Astrocyte of the spinal cord (primary cell): ENCODE measurements at regions not wholly inside any gene's neighbourhood (a gene's known extent, or its start where the extent isn't known, plus 50 kb on each side); places are given as distances from the start of the nearest gene placed in this dataset.

Experiments
- DNase-seq: peaks from one replicate; pipeline ENCODE4 v3.0.0; 2011; ENCODE audit warnings: low read depth, low spot score
- H3K4me3 ChIP-seq: 2 replicates; pipeline ENCODE4 v1.5.1; 2011; ENCODE audit warnings: low read depth, mild to moderate bottlenecking, low read length, moderate library complexity
- in situ Hi-C: cut with HindIII; loops from 2 replicates; pipeline ENCODE4 v1.10.0; 2017; ENCODE audit warnings: low sequenced_read_pairs
- TF ChIP-seq, protein P1 (sequence below): IDR thresholded peaks from 2 replicates; pipeline ENCODE4 v1.5.1; 2012; ENCODE audit warnings: low read depth, mild to moderate bottlenecking, low read length, inconsistent platforms

DNA sequence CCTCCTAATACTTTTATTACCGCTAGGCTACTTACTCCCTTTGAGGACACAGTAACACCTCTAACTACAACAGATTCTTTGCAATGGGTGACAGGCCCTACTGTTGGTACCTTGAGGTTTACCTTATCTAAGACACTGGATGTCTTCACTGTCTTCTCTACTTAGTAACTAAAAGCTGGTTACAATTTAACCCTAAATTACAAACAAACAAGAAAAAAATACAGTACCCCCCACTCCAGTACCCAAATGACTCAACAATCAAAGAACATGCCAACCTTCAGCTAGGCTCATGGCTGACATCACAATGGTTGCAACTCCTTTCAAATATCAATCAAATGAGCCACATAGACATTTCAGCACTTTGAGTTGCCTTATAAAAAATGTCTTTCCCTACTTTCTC is 198.0 kb downstream of the GUCY2F start:
- H3K4me3 ChIP-seq: no peak overlapping the region
- DNase-seq: no peak
- in situ Hi-C loops: no loop called here
- TF ChIP-seq, protein P1, sequence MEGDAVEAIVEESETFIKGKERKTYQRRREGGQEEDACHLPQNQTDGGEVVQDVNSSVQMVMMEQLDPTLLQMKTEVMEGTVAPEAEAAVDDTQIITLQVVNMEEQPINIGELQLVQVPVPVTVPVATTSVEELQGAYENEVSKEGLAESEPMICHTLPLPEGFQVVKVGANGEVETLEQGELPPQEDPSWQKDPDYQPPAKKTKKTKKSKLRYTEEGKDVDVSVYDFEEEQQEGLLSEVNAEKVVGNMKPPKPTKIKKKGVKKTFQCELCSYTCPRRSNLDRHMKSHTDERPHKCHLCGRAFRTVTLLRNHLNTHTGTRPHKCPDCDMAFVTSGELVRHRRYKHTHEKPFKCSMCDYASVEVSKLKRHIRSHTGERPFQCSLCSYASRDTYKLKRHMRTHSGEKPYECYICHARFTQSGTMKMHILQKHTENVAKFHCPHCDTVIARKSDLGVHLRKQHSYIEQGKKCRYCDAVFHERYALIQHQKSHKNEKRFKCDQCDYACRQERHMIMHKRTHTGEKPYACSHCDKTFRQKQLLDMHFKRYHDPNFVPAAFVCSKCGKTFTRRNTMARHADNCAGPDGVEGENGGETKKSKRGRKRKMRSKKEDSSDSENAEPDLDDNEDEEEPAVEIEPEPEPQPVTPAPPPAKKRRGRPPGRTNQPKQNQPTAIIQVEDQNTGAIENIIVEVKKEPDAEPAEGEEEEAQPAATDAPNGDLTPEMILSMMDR: no peak

DNA sequence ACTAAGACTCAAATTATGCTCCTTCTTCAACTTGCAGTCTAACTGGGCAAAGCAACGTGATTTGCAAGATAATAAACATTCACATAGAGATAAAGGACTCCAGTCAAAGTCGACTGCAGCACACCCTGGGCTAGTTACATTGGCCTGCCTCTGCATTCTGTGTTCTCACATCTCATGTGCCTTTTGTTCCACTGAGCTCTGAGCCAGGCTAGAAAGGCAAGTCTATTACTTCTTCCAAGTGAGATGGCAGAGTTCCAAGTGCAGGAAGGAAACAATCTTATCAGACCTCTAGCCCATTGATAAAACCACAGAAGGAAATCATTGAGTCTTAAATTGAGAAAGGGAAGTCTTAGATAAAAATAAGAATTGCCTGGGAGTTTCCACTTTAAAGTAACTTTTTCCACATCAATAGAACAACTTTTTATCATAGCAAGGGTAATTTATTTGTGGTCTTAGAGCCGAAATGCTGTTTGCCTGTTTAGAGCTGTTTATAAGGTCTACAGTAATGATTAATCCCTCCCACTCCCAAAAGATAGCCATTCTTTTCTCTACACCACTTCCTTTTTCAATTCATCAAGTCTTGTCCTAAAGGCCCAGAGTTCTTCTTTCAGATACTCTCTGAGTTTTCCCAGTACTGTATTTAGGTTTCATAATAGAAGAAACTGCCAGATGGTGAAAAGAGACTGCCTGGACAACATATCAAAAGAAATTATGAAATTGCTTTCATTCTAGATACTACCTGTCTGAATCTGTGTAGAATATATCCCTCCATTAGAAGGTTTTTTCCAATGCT is 200.2 kb downstream of the GUCY2F start:
- H3K4me3 ChIP-seq: no peak overlapping the region
- DNase-seq: peak; percentile 43
- in situ Hi-C loops: no loop called here
- TF ChIP-seq, protein P1: no peak

DNA sequence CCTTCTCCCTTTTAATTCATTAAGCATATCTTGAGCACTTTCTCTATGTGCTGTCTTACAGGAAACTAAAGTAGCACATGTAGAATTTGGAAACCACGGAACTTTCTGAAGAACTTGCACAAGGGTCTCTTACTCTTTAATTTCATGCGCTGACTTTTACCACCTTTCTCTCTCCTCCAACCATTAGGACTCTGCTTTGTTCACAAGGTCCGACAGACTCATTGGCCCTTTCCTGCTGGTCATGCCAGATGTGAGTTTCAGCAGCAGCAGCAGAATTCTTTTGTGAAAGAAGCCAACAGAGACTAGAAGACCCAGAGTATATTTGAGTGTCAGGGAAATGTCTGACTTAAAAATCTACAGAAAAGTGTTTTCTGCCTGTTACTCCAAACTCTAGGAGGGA is 207.1 kb downstream of the GUCY2F start:
- H3K4me3 ChIP-seq: no peak overlapping the region
- TF ChIP-seq, protein P1: no peak
- in situ Hi-C loops: no loop called here
- DNase-seq: no peak

DNA sequence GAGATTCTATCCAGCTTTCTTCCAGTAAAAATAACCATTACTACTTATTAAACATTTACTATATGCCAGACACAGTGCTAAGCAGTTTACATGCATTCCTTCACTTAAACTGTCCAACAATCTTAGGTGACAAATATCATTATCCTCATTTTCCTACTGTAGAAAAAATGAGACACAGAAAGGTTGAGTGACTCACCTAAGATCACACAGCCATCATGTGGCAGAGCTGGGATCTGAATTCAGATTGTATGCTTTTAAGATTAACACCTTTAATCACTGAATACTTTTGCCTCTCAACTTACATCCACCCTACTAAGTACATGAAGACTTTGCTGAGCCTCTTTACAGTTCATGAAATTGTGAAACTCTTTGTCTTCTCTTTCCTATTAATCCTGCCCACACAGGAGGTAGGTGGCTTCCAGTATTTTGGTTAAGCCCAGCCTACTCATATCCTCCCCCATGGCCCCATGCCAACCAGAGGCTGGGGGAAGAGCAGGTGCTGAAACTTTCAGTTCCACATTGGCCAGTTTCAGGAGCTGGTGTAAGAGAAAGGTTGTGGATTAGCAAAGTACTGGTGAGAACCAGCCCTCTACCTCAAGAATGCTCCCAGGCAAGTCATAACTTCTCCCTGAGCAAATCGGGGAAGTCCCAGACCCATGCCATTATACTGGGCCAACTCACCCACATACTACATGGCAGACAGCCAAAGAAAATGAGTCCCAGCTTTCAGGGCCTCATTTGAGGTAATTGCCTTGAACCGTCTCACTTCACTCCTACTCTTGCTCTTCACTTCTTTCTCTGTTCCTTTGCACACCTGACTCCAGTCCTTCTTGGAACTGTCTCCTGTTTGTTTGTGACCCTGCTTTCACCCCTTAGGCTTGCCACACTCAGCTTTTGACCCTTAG is 211.1 kb downstream of the GUCY2F start:
- in situ Hi-C loops: no loop called here
- no peak overlapping the region for H3K4me3 ChIP-seq
- DNase-seq: peak; percentile 60
- TF ChIP-seq, protein P1: no peak

DNA sequence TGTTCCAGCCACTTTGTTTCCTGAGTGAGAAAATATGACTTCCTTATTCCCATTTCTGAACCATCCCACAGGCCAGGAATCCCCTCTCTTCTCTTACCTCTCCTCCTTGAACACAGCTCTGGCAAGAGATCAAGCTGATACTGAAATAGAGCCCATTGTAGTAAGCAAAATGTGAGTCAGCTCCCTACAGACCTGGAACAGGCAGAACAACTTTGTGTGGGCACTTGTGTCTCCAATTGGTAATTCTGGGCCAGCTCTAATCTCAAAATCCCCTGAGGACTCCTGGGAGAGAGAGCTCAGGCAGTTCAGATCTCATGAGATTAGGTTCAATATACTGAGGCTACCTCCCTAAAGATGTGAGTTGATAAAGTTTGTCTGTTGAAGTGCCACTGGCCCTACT is 213.5 kb downstream of the GUCY2F start:
- no peak overlapping the region for H3K4me3 ChIP-seq
- in situ Hi-C loops: no loop called here
- TF ChIP-seq, protein P1: no peak
- DNase-seq: no peak

DNA sequence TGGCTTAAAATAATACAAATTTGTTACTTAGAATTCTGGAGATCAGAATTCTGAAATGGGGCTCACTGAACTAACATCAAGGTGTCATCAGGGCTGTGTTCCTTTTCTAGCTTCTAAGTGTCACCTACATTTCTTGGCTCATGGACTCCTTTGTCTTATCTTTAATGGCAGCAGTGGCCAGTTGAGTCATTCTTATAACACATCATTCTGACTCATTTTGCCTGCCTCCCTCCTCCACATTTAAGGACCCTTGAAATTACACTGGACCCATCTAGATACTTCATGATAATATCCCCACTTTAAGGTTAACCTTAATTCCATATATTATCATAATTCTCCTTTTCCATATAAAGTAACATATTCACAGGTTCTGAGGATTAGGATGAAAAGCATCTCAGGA is 215.9 kb downstream of the GUCY2F start:
- TF ChIP-seq, protein P1: no peak
- no peak overlapping the region for H3K4me3 ChIP-seq
- in situ Hi-C loops: no loop called here
- no peak for DNase-seq
